HepG2 (cell line): ENCODE measurements at regions not wholly inside any gene's neighbourhood (a gene's known extent, or its start where the extent isn't known, plus 50 kb on each side); places are given as distances from the start of the nearest gene placed in this dataset.

Source experiments
- ATAC-seq: fragments of 200-7000 bp; cut with Tn5 transposase; 3 replicates; pipeline ENCODE4 v1.9.1; 2020; ENCODE audit warnings: mild to moderate bottlenecking, moderate library complexity
- BruUV-seq: library from RNA; stranded (reverse); fragments of 400-500 nt; replicated peaks from 2 replicates; lab custom pipeline; 2021; lab: Mats Ljungman, UMichigan
- CTCF ChIA-PET: fragments of 300-600 bp; formaldehyde crosslinking; extraction: SDS; loops from one replicate; lab custom pipeline; 2021; ENCODE audit warnings: low total read pairs, inconsistent platforms, low intra/inter-chr PET ratio; lab: Yijun Ruan, JAX
- POLR2A ChIA-PET: fragments of 350-600 bp; sonication (Branson Sonifier 250); formaldehyde crosslinking; loops from one replicate; lab custom pipeline; 2020; ENCODE audit warnings: antibody characterized with exemption, inconsistent platforms; lab: Yijun Ruan, JAX
- DNase-seq: peaks from one replicate; pipeline ENCODE4 v3.0.0-alpha.2; 2015; ENCODE audit warnings: low spot score
- FAIRE-seq: peaks from 3 replicates; lab custom pipeline; 2011; peaks lifted over from hg19 to GRCh38; lab: Jason Lieb, UNC
- H2AFZ ChIP-seq: one replicate; pipeline ENCODE4 v1.6.1; 2011; ENCODE audit warnings: low read length, inconsistent platforms
- H3K27ac ChIP-seq: fragments of 300-600 bp; 3 replicates; pipeline ENCODE4 v1.8.0; 2011; ENCODE audit warnings: mixed run types, mild to moderate bottlenecking, mixed read lengths, low read length, inconsistent platforms; ENCODE audit not compliant: insufficient read depth; ENCODE audit errors: extremely low read length
- H3K27me3 ChIP-seq, 2 experiments: fragments of 200-600 bp in 1 of 2; 2 replicates in 1 of 2; 3 replicates in 1 of 2; pipeline versions ENCODE4 v1.6.0 to v1.8.0; 2011; ENCODE audit warnings: low read length in 2 of 2, mild to moderate bottlenecking in 2 of 2, moderate library complexity in 2 of 2, inconsistent platforms in 1 of 2; ENCODE audit not compliant: insufficient read depth in 2 of 2, control insufficient read depth in 1 of 2
- H3K36me3 ChIP-seq, 2 experiments: fragments of 200-600 bp in 1 of 2; replicated peaks in 1 of 2; 2 replicates in 1 of 2; 3 replicates in 1 of 2; pipeline versions ENCODE4 v1.5.1 to v1.8.0; 2011; ENCODE audit warnings: low read length in 2 of 2, inconsistent platforms in 1 of 2; ENCODE audit not compliant: insufficient read depth in 2 of 2, control insufficient read depth in 1 of 2
- H3K4me1 ChIP-seq: 2 replicates; pipeline ENCODE4 v1.5.1; 2012; ENCODE audit warnings: low read length, inconsistent platforms; ENCODE audit not compliant: insufficient read depth
- H3K4me2 ChIP-seq: 2 replicates; pipeline ENCODE4 v1.6.0; 2011; ENCODE audit warnings: low read depth, low read length, inconsistent platforms
- H3K4me3 ChIP-seq, 3 experiments: fragments of 200-600 bp in 1 of 3; sonication (generic), shearing (Covaris generic) in 1 of 3; replicated peaks in 1 of 3; 2 replicates each; pipeline ENCODE4 v1.5.1; 2011 to 2016; ENCODE audit warnings: low read length in 3 of 3, inconsistent platforms in 2 of 3, low read depth in 2 of 3, mild to moderate bottlenecking in 2 of 3, control low read depth in 1 of 3, mixed read lengths in 1 of 3; ENCODE audit not compliant: insufficient read depth in 1 of 3
- H3K79me2 ChIP-seq: one replicate; pipeline ENCODE4 v1.6.1; 2011; ENCODE audit warnings: low read length, inconsistent platforms; ENCODE audit not compliant: insufficient read depth
- H3K9ac ChIP-seq: 2 replicates; pipeline ENCODE4 v1.6.0; 2011; ENCODE audit warnings: mild to moderate bottlenecking, low read depth, low read length, inconsistent platforms; ENCODE audit not compliant: insufficient read depth
- H3K9me3 ChIP-seq: 2 replicates; pipeline ENCODE4 v1.5.1; 2012; ENCODE audit warnings: mild to moderate bottlenecking, low read length
- H4K20me1 ChIP-seq: 2 replicates; pipeline ENCODE4 v1.6.0; 2011; ENCODE audit warnings: inconsistent platforms, mild to moderate bottlenecking, low read length, moderate library complexity; ENCODE audit not compliant: insufficient read depth
- DNMT3B ChIP-seq: conservative IDR thresholded peaks from 2 replicates; pipeline ENCODE4 v1.6.1; 2016; ENCODE audit warnings: missing biosample characterization, control low read depth
- GABPB1 ChIP-seq: IDR thresholded peaks from 2 replicates; pipeline ENCODE4 v1.6.1; 2016; ENCODE audit warnings: mild to moderate bottlenecking, missing genetic modification reagents, moderate library complexity, missing compliant biosample characterization
- GATA4 ChIP-seq: sonication (generic); IDR thresholded peaks from 2 replicates; pipeline ENCODE4 v1.6.1; 2016; ENCODE audit warnings: antibody characterized with exemption, low read depth, borderline replicate concordance
- MBD4 ChIP-seq: IDR thresholded peaks from 2 replicates; pipeline ENCODE4 v1.6.1; 2012; ENCODE audit warnings: low read length, inconsistent platforms, borderline replicate concordance
- MBNL3 ChIP-seq: fragments of 250-450 bp; sonication (Bioruptor Pico); conservative IDR thresholded peaks from 2 replicates; pipeline ENCODE4 v1.8.0; 2022; ENCODE audit warnings: mild to moderate bottlenecking, inconsistent platforms
- MLLT10 ChIP-seq: sonication (generic); formaldehyde crosslinking; IDR thresholded peaks from 2 replicates; pipeline ENCODE4 v1.4.0; 2020; ENCODE audit warnings: missing genetic modification reagents
- SRSF4 ChIP-seq: fragments of 200-400 bp; formaldehyde crosslinking; IDR thresholded peaks from one replicate; pipeline ENCODE4 v1.6.1; 2018; ENCODE audit warnings: mild to moderate bottlenecking, low read depth, low read length, moderate library complexity; ENCODE audit not compliant: poor library complexity, severe bottlenecking
- SRY ChIP-seq: sonication (generic); formaldehyde crosslinking; IDR thresholded peaks from 2 replicates; pipeline ENCODE4 v1.8.0; 2022; ENCODE audit warnings: mild to moderate bottlenecking, missing genetic modification reagents
- WGBS: methylation state at CpG from one replicate; pipeline ENCODE4 v1.1.6; 2017; ENCODE audit warnings: low lambda C conversion rate; 5-methylcytosine and 5-hydroxymethylcytosine counted together
- in situ Hi-C: cut with HindIII; loops from 2 replicates; pipeline ENCODE4 v1.10.0; 2017; ENCODE audit warnings: low pct_unique_long_range_greater_than_20kb; ENCODE audit not compliant: extremely low pct_ligation_motif_present
- intact Hi-C: fragments of 100-400 bp; cut with micrococcal nuclease; formaldehyde crosslinking; loops from one replicate; pipeline ENCODE4 v1.10.0; 2022; ENCODE audit not compliant: unreplicated experiment
- TF ChIP-seq, protein P1 (sequence below), 2 experiments: sonication (generic) in 1 of 2; formaldehyde crosslinking in 1 of 2; IDR thresholded peaks; 2 replicates each; pipeline versions ENCODE4 v1.5.1 to v1.6.1; 2011 to 2020; ENCODE audit warnings: borderline replicate concordance in 1 of 2, low read depth in 1 of 2, low read length in 1 of 2, mild to moderate bottlenecking in 1 of 2, missing genetic modification reagents in 1 of 2, moderate library complexity in 1 of 2
- TF ChIP-seq, protein P2 (sequence below): sonication (generic); formaldehyde crosslinking; IDR thresholded peaks from 2 replicates; pipeline ENCODE4 v1.5.1; 2020; ENCODE audit warnings: mild to moderate bottlenecking, missing genetic modification reagents, moderate library complexity

DNA sequence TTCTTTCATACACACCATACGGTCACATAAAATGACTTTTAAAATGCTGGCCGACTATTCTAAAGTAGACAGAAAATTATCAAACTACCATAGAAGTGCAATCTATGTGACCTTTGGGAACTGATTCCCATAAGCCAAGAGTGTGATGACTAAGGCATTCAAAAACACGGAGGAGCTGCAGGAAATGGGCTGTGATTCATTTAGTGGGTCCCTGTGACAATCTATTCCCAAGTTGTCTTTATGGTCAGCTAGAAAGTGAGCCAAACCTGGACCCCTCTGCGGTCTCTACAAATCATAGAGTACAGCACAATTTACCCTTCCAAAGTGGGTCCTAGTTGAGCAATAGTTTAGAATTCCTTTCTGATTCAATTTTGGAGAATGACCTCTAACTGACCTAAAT lies 251.5 kb upstream of the CBLB start:
- H3K27me3 ChIP-seq = no peaks in the 10 kb centered on the region
- FAIRE-seq (no peak), ATAC-seq (no peak), DNase-seq (no peak)
- ChIA-PET POLR2A (no interaction called here), CTCF (no interaction called here)
- no peak overlapping the region for H3K4me2 ChIP-seq
- no peaks in the 10 kb centered on the region for H4K20me1 ChIP-seq
- in situ Hi-C loops (no loop called here), intact Hi-C loops (no loop called here)
- H3K4me3 ChIP-seq = no peak overlapping the region
- 35% methylated on average over 3 of the region's 4 CpGs for WGBS
- H3K9me3 ChIP-seq = no peaks in the 10 kb centered on the region
- no peak overlapping the region for H3K27ac ChIP-seq
- no TSS peak for BruUV-seq
- H2AFZ ChIP-seq = no peak overlapping the region
- TF ChIP-seq MLLT10 (CRISPR knock-in tag) (no peak), DNMT3B (CRISPR knock-in tag) (no peak), MBNL3 (CRISPR knock-in tag) (no peak), SRSF4 (no peak), MBD4 (no peak), GATA4 (no peak), SRY (CRISPR knock-in tag) (no peak), GABPB1 (CRISPR knock-in tag) (no peak)
- TF ChIP-seq, protein P1, sequence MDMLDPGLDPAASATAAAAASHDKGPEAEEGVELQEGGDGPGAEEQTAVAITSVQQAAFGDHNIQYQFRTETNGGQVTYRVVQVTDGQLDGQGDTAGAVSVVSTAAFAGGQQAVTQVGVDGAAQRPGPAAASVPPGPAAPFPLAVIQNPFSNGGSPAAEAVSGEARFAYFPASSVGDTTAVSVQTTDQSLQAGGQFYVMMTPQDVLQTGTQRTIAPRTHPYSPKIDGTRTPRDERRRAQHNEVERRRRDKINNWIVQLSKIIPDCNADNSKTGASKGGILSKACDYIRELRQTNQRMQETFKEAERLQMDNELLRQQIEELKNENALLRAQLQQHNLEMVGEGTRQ (IDR thresholded peaks at IDR 0.05; ENCODE audit: low read depth, low read length) = no peak
- TF ChIP-seq, protein P1 (CRISPR knock-in tag; IDR thresholded peaks at IDR 0.05; ENCODE audit: borderline replicate concordance) = no peak
- TF ChIP-seq, protein P2, sequence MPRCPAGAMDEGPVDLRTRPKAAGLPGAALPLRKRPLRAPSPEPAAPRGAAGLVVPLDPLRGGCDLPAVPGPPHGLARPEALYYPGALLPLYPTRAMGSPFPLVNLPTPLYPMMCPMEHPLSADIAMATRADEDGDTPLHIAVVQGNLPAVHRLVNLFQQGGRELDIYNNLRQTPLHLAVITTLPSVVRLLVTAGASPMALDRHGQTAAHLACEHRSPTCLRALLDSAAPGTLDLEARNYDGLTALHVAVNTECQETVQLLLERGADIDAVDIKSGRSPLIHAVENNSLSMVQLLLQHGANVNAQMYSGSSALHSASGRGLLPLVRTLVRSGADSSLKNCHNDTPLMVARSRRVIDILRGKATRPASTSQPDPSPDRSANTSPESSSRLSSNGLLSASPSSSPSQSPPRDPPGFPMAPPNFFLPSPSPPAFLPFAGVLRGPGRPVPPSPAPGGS (CRISPR knock-in tag) = no peak
- no peaks in the 10 kb centered on the region for H3K4me1 ChIP-seq
- no peak overlapping the region for H3K9ac ChIP-seq
- H3K79me2 ChIP-seq = no peaks in the 10 kb centered on the region
- no peaks in the 10 kb centered on the region for H3K36me3 ChIP-seq
